CD14-positive monocyte (primary cell): ENCODE measurements at regions not wholly inside any gene's neighbourhood (a gene's known extent, or its start where the extent isn't known, plus 50 kb on each side); places are given as distances from the start of the nearest gene placed in this dataset.
"Not testable (repeated sequence)": the region's sequence is repeated elsewhere in the genome, so short reads cannot be mapped to it uniquely, and the experiment has no call there.

ENCODE experiments used
- DNase-seq, 3 donors: peaks; one replicate each; pipeline ENCODE4 v3.0.0-alpha.2; 2011 to 2022
- H2AFZ ChIP-seq: 2 replicates; pipeline ENCODE4 v1.6.0; 2012; ENCODE audit warnings: mild to moderate bottlenecking, low read depth, low read length, inconsistent platforms; ENCODE audit not compliant: insufficient read depth, poor library complexity, severe bottlenecking
- H3K27ac ChIP-seq, 2 donors: 1 replicate in 1 of 2; 2 replicates in 1 of 2; pipeline ENCODE4 v1.5.1; 2012 to 2013; ENCODE audit warnings: low read length in 2 of 2, control low read depth in 1 of 2, inconsistent platforms in 1 of 2, low read depth in 1 of 2, mild to moderate bottlenecking in 1 of 2
- H3K27me3 ChIP-seq, 2 donors: one replicate each; pipeline versions ENCODE4 v1.6.0 to v1.6.1; 2011 to 2013; ENCODE audit warnings: low read length in 2 of 2; ENCODE audit not compliant: control insufficient read depth in 2 of 2, insufficient read depth in 2 of 2
- H3K36me3 ChIP-seq, 2 donors: replicated peaks in 1 of 2; 1 replicate in 1 of 2; 2 replicates in 1 of 2; pipeline versions ENCODE4 v1.5.1 to v1.6.1; 2012 to 2013; ENCODE audit warnings: low read length in 2 of 2, control low read depth in 1 of 2, inconsistent platforms in 1 of 2, mild to moderate bottlenecking in 1 of 2; ENCODE audit not compliant: insufficient read depth in 2 of 2, control insufficient read depth in 1 of 2
- H3K4me1 ChIP-seq, 2 donors: 1 replicate in 1 of 2; 2 replicates in 1 of 2; pipeline versions ENCODE4 v1.5.1 to v1.6.1; 2012 to 2013; ENCODE audit warnings: low read length in 2 of 2, control low read depth in 1 of 2, inconsistent platforms in 1 of 2, mild to moderate bottlenecking in 1 of 2, moderate library complexity in 1 of 2; ENCODE audit not compliant: insufficient read depth in 2 of 2, control insufficient read depth in 1 of 2
- H3K4me2 ChIP-seq: replicated peaks from 2 replicates; pipeline ENCODE3; 2012; ENCODE audit warnings: low read length, moderate library complexity, mild to moderate bottlenecking; ENCODE audit not compliant: poor library complexity, severe bottlenecking; ENCODE audit errors: extremely low read depth
- H3K4me3 ChIP-seq, 3 experiments: fragments of 200-600 bp in 1 of 3; sonication (generic) in 1 of 3; replicated peaks in 1 of 3; 1 replicate in 2 of 3; 2 replicates in 1 of 3; pipeline ENCODE4 v1.5.1; 2011 to 2013; ENCODE audit warnings: low read length in 3 of 3, mild to moderate bottlenecking in 3 of 3, control low read depth in 2 of 3, low read depth in 2 of 3, inconsistent platforms in 1 of 3, moderate library complexity in 1 of 3
- H3K79me2 ChIP-seq: 2 replicates; pipeline ENCODE4 v1.6.0; 2012; ENCODE audit warnings: mild to moderate bottlenecking, control low read depth, inconsistent platforms, low read length, moderate library complexity; ENCODE audit not compliant: insufficient read depth
- H3K9ac ChIP-seq: 2 replicates; pipeline ENCODE4 v1.6.0; 2017; ENCODE audit warnings: low read length, mild to moderate bottlenecking; ENCODE audit not compliant: insufficient read depth, poor library complexity, severe bottlenecking
- H3K9me3 ChIP-seq, 2 donors: replicated peaks in 1 of 2; 1 replicate in 1 of 2; 2 replicates in 1 of 2; pipeline versions ENCODE4 v1.5.1 to v1.6.1; 2012 to 2013; ENCODE audit warnings: low read length in 2 of 2, control low read depth in 1 of 2; ENCODE audit not compliant: control insufficient read depth in 1 of 2, insufficient read depth in 1 of 2
- H4K20me1 ChIP-seq: 2 replicates; pipeline ENCODE4 v1.6.0; 2012; ENCODE audit warnings: mild to moderate bottlenecking, low read length, control low read depth, moderate library complexity; ENCODE audit not compliant: insufficient read depth
- H3K27ac Mint-ChIP-seq, 7 donors: one replicate each; pipeline ENCODE4 v1.8.0; 2020; ENCODE audit warnings: mild to moderate bottlenecking in 7 of 7, mixed read lengths in 7 of 7, moderate library complexity in 6 of 7, inconsistent platforms in 2 of 7
- H3K27me3 Mint-ChIP-seq, 3 donors: one replicate each; pipeline ENCODE4 v1.8.0; 2021 to 2022; ENCODE audit warnings: low read depth in 3 of 3, mild to moderate bottlenecking in 3 of 3, mixed read lengths in 3 of 3, moderate library complexity in 3 of 3, inconsistent platforms in 1 of 3
- H3K36me3 Mint-ChIP-seq, 2 donors: one replicate each; pipeline ENCODE4 v1.8.0; 2020; ENCODE audit warnings: mixed read lengths in 2 of 2, inconsistent platforms in 1 of 2, mild to moderate bottlenecking in 1 of 2
- H3K4me1 Mint-ChIP-seq: one replicate; pipeline ENCODE4 v1.8.0; 2020; ENCODE audit warnings: mild to moderate bottlenecking, mixed read lengths
- H3K4me3 Mint-ChIP-seq, 2 donors: one replicate each; pipeline ENCODE4 v1.8.0; 2020; ENCODE audit warnings: mild to moderate bottlenecking in 2 of 2, mixed read lengths in 2 of 2, moderate library complexity in 1 of 2
- H3K9me3 Mint-ChIP-seq, 7 donors: one replicate each; pipeline ENCODE4 v1.8.0; 2020 to 2022; ENCODE audit warnings: mixed read lengths in 7 of 7, mild to moderate bottlenecking in 6 of 7, moderate library complexity in 6 of 7, inconsistent platforms in 2 of 7
- WGBS: methylation state at CpG from one replicate; pipeline ENCODE4 v1.1.5; 2013; ENCODE audit warnings: missing lambda C conversion rate; ENCODE audit not compliant: insufficient coverage; 5-methylcytosine and 5-hydroxymethylcytosine counted together
- intact Hi-C, 2 donors: fragments of 100-400 bp; cut with micrococcal nuclease; formaldehyde crosslinking; loops; one replicate each; pipeline versions ENCODE4 v1.15.0 to v1.15.1; 2023

DNA sequence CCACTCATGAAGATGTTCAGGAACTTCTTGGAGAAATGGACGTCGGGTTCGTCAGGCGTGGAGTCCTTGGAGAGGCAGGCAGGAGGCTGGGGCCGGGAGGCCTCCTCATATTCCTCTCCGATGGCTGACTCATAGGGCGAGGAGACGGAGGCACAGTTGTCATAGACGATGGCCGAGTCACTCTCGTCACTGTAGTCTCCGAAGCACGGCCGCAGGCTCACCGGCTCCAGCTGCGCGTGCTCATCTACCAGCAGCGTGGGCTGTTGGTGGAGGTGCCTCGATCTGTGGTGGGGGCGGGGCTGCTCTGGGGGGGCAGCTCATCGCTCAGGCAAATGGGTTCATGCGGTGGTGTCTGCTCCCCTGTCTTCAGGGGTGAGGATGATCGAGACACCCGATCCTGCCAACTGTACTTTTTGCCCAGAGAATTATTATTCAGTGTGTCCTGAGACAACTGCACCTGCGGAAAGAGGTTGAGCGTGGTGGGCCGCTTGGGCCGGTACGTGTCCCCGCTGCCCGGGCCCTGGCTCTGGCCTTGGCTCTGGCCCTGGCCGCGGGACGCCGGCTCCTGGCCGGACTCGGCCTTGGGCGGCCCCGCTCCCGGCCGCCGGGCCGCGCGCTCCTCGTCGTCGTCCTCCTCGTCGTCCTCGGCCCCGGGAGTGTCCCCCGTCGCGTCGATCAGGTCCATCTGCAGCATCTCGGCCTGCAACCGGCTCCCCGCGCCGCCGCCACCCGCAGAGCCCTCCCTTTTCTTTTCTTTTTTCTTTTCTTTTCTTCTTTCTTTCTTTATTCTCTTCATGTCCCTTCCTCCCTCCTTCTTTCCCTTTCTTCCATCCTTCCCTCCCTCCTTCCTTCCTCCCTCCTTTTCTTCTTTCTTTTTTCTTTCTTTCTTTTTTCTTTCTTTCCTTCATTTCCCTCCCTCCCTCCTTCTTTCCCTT is 111.4 kb upstream of the PLEKHM1 start:
- DNase-seq, H3K4me1 Mint-ChIP-seq, H3K4me3 Mint-ChIP-seq, H3K27me3 ChIP-seq, intact Hi-C loops, H3K27ac Mint-ChIP-seq, H4K20me1 ChIP-seq, H3K4me3 ChIP-seq, H3K9me3 ChIP-seq, H3K79me2 ChIP-seq, H3K36me3 Mint-ChIP-seq, H3K9me3 Mint-ChIP-seq, H2AFZ ChIP-seq, H3K36me3 ChIP-seq, H3K4me1 ChIP-seq, H3K4me2 ChIP-seq, H3K27ac ChIP-seq, H3K9ac ChIP-seq: not testable (repeated sequence)
- WGBS: no CpG with 5 or more reads among the region's 63 CpGs
- peaks cover 1 to 11% (median 8%) of the 10 kb centered on the region in 3 donors for H3K27me3 Mint-ChIP-seq

DNA sequence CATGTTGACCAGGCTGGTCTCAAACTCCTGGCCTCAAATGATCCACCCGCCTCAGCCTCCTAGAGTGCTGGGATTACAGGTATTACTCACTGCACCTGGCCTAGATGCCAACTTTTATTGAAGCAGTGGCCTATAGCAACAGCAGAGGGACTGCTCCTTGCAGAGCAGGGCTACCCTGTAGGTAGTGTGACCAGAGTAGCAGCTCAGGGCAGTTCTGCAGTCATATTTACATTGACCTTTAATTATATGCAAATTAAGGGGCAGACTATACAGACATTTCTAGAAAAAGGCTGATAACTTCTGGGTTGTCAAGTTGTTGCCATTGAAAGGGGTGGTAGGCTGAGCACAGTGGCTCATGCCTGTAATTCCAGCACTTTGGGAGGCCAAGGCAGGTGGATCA is 115.2 kb upstream of the PLEKHM1 start:
- H3K79me2 ChIP-seq, H3K27ac ChIP-seq, H3K36me3 ChIP-seq, H3K4me3 Mint-ChIP-seq, H3K4me3 ChIP-seq, H3K27ac Mint-ChIP-seq, DNase-seq, H3K27me3 Mint-ChIP-seq, H3K36me3 Mint-ChIP-seq, H3K9me3 ChIP-seq, intact Hi-C loops, H3K4me1 Mint-ChIP-seq, H3K27me3 ChIP-seq, H4K20me1 ChIP-seq, H3K9me3 Mint-ChIP-seq, H3K9ac ChIP-seq, H2AFZ ChIP-seq, H3K4me2 ChIP-seq, H3K4me1 ChIP-seq: not testable (repeated sequence)
- WGBS: no CpG with 5 or more reads among the region's 1 CpG

DNA sequence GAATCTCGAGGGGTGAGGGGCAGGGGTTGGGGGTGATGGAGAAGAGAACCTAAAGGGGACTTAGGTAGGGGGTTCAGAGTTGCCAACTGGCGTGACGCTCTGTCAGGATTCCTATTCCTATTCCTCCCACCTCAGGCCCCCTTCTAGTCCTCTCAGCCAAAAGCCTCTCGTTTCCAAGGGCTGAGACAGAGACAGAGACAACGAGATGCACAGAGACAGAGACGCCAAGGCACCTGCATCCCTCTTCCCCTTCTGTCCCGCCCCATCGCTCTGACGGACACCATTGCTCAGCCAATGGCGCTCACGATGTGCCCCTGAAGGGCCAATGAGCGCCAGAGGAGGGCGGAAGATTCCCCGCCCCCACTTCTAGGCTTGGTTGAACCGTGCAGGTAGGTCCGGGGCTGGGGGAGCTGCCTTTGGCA is 129.5 kb upstream of the PLEKHM1 start:
- peak overlapping the region; percentile 71 to 83 for H3K4me3 Mint-ChIP-seq
- H3K9me3 ChIP-seq, H3K36me3 Mint-ChIP-seq, H3K27ac ChIP-seq, H3K9ac ChIP-seq, H3K27me3 ChIP-seq, H4K20me1 ChIP-seq, H3K4me1 Mint-ChIP-seq, H3K4me2 ChIP-seq, H3K79me2 ChIP-seq, H3K9me3 Mint-ChIP-seq, intact Hi-C loops, H3K4me1 ChIP-seq, H3K27me3 Mint-ChIP-seq, H3K36me3 ChIP-seq: not testable (repeated sequence)
- H3K27ac Mint-ChIP-seq: peak overlapping the region in 1 of 7 donors; percentile 87
- Histone ChIP-seq H2AFZ (peak overlapping the region; percentile 59), H3K4me3 (peak overlapping the region; percentile 33 to 68 (median 48))
- peak in 2 of 3 donors; percentile 43 to 50 for DNase-seq
- 0% methylated on average over 5 of the region's 16 CpGs for WGBS

DNA sequence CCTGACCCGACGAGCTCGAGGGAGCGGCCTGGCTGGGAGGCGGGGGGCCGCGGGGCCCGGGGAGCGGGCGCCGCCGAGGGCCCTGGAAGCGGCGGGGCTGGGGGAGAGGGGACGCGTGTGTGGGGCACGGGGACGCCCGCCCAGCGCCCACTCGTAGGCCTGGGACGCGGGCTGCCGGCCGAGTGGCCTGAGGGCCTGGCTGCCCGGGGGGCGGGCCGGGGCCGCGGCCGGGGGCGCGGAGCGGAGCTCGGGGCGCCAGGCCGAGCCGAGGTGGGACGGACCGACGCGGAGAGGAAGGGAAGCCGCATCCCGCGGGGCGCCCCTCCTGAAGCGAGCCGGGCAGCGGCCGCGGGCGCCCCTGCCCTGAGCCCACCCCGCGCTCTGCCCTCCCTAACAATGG is 129.9 kb upstream of the PLEKHM1 start:
- H3K36me3 ChIP-seq, H3K4me1 Mint-ChIP-seq, intact Hi-C loops, H3K27ac ChIP-seq, H3K9me3 Mint-ChIP-seq, H3K9ac ChIP-seq, H3K79me2 ChIP-seq, H3K27ac Mint-ChIP-seq, H3K27me3 Mint-ChIP-seq, H3K4me1 ChIP-seq, DNase-seq, H4K20me1 ChIP-seq, H3K27me3 ChIP-seq, H3K4me2 ChIP-seq, H3K9me3 ChIP-seq, H3K36me3 Mint-ChIP-seq: not testable (repeated sequence)
- 0% methylated on average over 27 of the region's 54 CpGs for WGBS
- peak overlapping the region; percentile 59 for H2AFZ ChIP-seq
- H3K4me3 ChIP-seq: peak overlapping the region; percentile 33 to 68 (median 48)
- H3K4me3 Mint-ChIP-seq: peak overlapping the region; percentile 71 to 83
